ENCODE measurements at regions not wholly inside any gene's neighbourhood (a gene's known extent, or its start where the extent isn't known, plus 50 kb on each side); places are given as distances from the start of the nearest gene placed in this dataset.

GRCh38 chr20:18907353-18907752 lies 93.8 kb downstream of the SCP2D1 start:
- no peak for DNase-seq (ENCODE audit: low spot score)
- TF ChIP-seq CTCF (IDR thresholded peaks at IDR 0.05; ENCODE audit: borderline replicate concordance, control extremely low read depth, extremely low read depth, insufficient read depth, missing control alignments), result no peak
- in situ Hi-C loops (cut with MboI; ENCODE audit: low sequenced_read_pairs, unreplicated experiment), result no loop called here

- no peak for TF ChIP-seq CTCF (IDR thresholded peaks at IDR 0.05; ENCODE audit: borderline replicate concordance, control extremely low read depth, extremely low read depth, insufficient read depth, missing control alignments)
- in situ Hi-C loops (cut with MboI; ENCODE audit: low sequenced_read_pairs, unreplicated experiment), result no loop called here
- DNase-seq (ENCODE audit: low spot score), result no peak
These were observed 94.5 kb downstream of the SCP2D1 start for GRCh38 chr20:18908109-18908508.

GRCh38 chr20:18909254-18909653 lies 95.7 kb downstream of the SCP2D1 start:
- DNase-seq (ENCODE audit: low spot score), result no peak
- in situ Hi-C loops (cut with MboI; ENCODE audit: low sequenced_read_pairs, unreplicated experiment), result no loop called here
- TF ChIP-seq CTCF (IDR thresholded peaks at IDR 0.05; ENCODE audit: borderline replicate concordance, control extremely low read depth, extremely low read depth, insufficient read depth, missing control alignments), result no peak

- in situ Hi-C loops (cut with MboI; ENCODE audit: low sequenced_read_pairs, unreplicated experiment), result no loop called here
- no peak for TF ChIP-seq CTCF (IDR thresholded peaks at IDR 0.05; ENCODE audit: borderline replicate concordance, control extremely low read depth, extremely low read depth, insufficient read depth, missing control alignments)
- no peak for DNase-seq (ENCODE audit: low spot score)
These were observed 100.1 kb downstream of the SCP2D1 start for GRCh38 chr20:18913701-18914100.

- TF ChIP-seq CTCF (IDR thresholded peaks at IDR 0.05; ENCODE audit: borderline replicate concordance, control extremely low read depth, extremely low read depth, insufficient read depth, missing control alignments), result no peak
- in situ Hi-C loops (cut with MboI; ENCODE audit: low sequenced_read_pairs, unreplicated experiment), result no loop called here
- DNase-seq (ENCODE audit: low spot score), result no peak
These were observed 101.2 kb downstream of the SCP2D1 start for GRCh38 chr20:18914796-18915195.

- in situ Hi-C loops (cut with MboI; ENCODE audit: low sequenced_read_pairs, unreplicated experiment), result no loop called here
- TF ChIP-seq CTCF (IDR thresholded peaks at IDR 0.05; ENCODE audit: borderline replicate concordance, control extremely low read depth, extremely low read depth, insufficient read depth, missing control alignments), result no peak
- no peak for DNase-seq (ENCODE audit: low spot score)
These were observed 103.5 kb downstream of the SCP2D1 start for GRCh38 chr20:18916886-18917750.
